Left cardiac atrium (tissue), 4 donors: ENCODE measurements at regions not wholly inside any gene's neighbourhood (a gene's known extent, or its start where the extent isn't known, plus 50 kb on each side); places are given as distances from the start of the nearest gene placed in this dataset.
A peak's percentile ranks its signal among the peaks of the same experiment; 100 is the strongest.

Source experiments
- ATAC-seq, 2 donors: fragments of 200-7000 bp; cut with Tn5 transposase; one replicate each; pipeline ENCODE4 v1.9.1; 2020; ENCODE audit warnings: mild to moderate bottlenecking in 2 of 2, moderate library complexity in 2 of 2
- DNase-seq: peaks from one replicate; pipeline ENCODE4 v3.0.0-alpha.2; 2020
- intact Hi-C, 2 donors: fragments of 100-400 bp; cut with DNase I; formaldehyde crosslinking; loops; one replicate each; pipeline versions ENCODE4 v1.14.1 to v1.15.1; 2022 to 2023
- donor health status: DM: no; HTN: yes; CAD: no.
- donor health status: DM: no; HTN: yes; CAD: no; lungs with severe emphysema.
- donor health status: DM: yes; HTN: yes; CAD: no.
- donor health status: Dilated cardiomyopathy.

DNA sequence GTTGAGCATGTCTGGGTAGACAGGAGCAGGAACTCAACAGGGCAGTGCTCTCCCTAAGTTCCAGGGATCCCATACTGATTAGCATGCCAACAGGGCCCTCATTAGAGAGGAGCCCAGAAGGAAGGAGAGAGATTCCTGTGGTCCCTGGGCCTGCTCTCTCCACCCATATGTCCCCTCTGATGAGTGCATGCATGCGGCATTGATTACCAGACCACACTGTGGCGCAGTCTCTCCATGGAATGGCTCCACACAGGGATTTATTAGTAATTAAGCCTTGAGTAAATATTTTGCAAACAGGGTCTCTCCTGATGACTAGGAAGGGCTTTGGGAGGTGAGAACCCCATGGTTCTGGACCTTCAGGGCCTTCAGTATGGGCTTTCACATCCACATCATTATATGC lies 60.0 kb upstream of the ST8SIA2 start:
- DNase-seq (no peak), ATAC-seq (no peak)
- intact Hi-C loops, result no loop called here

DNA sequence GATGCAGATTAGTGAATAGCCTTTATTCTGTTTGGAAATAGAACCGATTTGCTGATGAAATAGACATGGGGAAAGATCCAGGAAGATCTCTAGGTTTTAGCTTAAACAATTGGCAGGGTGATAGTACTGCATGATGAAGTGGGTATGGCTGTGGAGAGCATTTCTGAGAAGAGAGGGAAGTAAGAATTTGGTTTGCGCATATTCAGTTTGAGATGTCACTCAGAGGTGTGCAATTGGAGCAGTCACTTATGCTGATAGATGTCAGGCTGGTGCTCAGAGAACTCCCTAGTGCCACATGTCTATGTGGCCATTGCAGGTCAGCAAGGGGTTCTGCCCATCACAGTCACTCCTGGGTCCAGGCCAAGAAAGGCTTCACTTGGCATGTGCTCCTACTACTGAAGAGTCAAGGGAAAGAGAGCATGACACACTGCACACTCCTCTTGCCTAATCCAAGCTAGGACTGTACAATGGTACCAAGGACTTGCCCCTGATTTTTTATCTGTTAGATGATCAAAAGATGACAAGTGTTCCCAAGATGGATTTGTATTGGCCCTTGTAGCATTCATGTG lies 57.2 kb upstream of the ST8SIA2 start:
- intact Hi-C loops, result no loop called here
- ATAC-seq (peak; percentile 57 to 81), DNase-seq (no peak)

DNA sequence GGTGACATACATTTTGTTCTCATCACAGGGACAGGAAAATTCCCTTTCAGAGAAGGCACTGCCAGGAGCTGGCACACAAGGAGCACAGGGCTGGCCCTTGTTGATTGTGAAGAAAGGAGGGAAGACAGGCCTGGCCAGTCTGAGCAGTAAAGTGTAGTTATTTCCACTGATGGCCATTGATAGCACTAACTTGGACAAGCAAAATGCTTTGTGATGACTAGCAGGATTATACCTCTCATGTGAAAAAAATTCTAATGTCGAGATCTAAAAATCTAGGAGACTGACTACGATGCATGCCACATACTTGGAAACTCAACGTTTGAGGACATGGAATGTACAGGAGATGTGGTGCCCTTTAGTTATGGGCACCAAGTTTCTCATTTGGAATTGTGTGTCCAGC lies 54.3 kb upstream of the ST8SIA2 start:
- ATAC-seq (no peak), DNase-seq (no peak)
- intact Hi-C loops, result no loop called here
